DND-41 (cell line): ENCODE measurements at regions not wholly inside any gene's neighbourhood (a gene's known extent, or its start where the extent isn't known, plus 50 kb on each side); places are given as distances from the start of the nearest gene placed in this dataset.

Experiments used
- ATAC-seq: fragments of 200-7000 bp; cut with Tn5 transposase; 3 replicates; pipeline ENCODE4 v1.9.1; 2021; ENCODE audit warnings: low read depth; ENCODE audit not compliant: insufficient read depth
- DNase-seq: peaks from one replicate; pipeline ENCODE4 v3.0.0-alpha.2; 2020
- H2AFZ ChIP-seq: 2 replicates; pipeline ENCODE4 v1.6.0; 2012; ENCODE audit warnings: low read depth, low read length
- H3K27ac ChIP-seq: 2 replicates; pipeline ENCODE4 v1.5.1; 2012; ENCODE audit warnings: low read length, inconsistent platforms
- H3K27me3 ChIP-seq: fragments of 200-600 bp; sonication (generic); 2 replicates; pipeline ENCODE4 v1.6.0; 2012; ENCODE audit warnings: low read length, mild to moderate bottlenecking, inconsistent platforms; ENCODE audit not compliant: insufficient read depth, poor library complexity
- H3K36me3 ChIP-seq: 2 replicates; pipeline ENCODE4 v1.5.1; 2012; ENCODE audit warnings: low read length, inconsistent platforms; ENCODE audit not compliant: insufficient read depth
- H3K4me1 ChIP-seq: 2 replicates; pipeline ENCODE4 v1.5.1; 2012; ENCODE audit warnings: mild to moderate bottlenecking, low read length; ENCODE audit not compliant: insufficient read depth
- H3K4me2 ChIP-seq: 2 replicates; pipeline ENCODE4 v1.6.0; 2012; ENCODE audit warnings: mild to moderate bottlenecking, moderate library complexity, low read length, inconsistent platforms; ENCODE audit not compliant: insufficient read depth
- H3K4me3 ChIP-seq, 2 experiments: fragments of 200-600 bp in 1 of 2; shearing (Covaris generic) in 1 of 2; 2 replicates each; pipeline ENCODE4 v1.5.1; 2012 to 2016; ENCODE audit warnings: inconsistent platforms in 2 of 2, low read length in 2 of 2, mild to moderate bottlenecking in 2 of 2, low read depth in 1 of 2, moderate library complexity in 1 of 2
- H3K79me2 ChIP-seq: 2 replicates; pipeline ENCODE4 v1.6.0; 2012; ENCODE audit warnings: low read length, inconsistent platforms; ENCODE audit not compliant: insufficient read depth
- H3K9ac ChIP-seq: 2 replicates; pipeline ENCODE4 v1.6.0; 2012; ENCODE audit warnings: low read depth, mild to moderate bottlenecking, inconsistent platforms, low read length, moderate library complexity
- H3K9me3 ChIP-seq: 2 replicates; pipeline ENCODE4 v1.5.1; 2012; ENCODE audit warnings: low read length, moderate library complexity, mild to moderate bottlenecking, inconsistent platforms; ENCODE audit not compliant: insufficient read depth, severe bottlenecking
- H4K20me1 ChIP-seq: 2 replicates; pipeline ENCODE4 v1.6.0; 2012; ENCODE audit warnings: low read length; ENCODE audit not compliant: insufficient read depth
- CTCF ChIP-seq: IDR thresholded peaks from 2 replicates; pipeline ENCODE4 v1.5.1; 2012; ENCODE audit warnings: borderline replicate concordance, low read length, moderate library complexity, mild to moderate bottlenecking; ENCODE audit not compliant: poor library complexity, severe bottlenecking; ENCODE audit errors: extremely low read depth
- EZH2 ChIP-seq: IDR thresholded peaks from 3 replicates; pipeline ENCODE4 v1.6.1; 2012; ENCODE audit warnings: borderline replicate concordance, low read depth, mild to moderate bottlenecking, moderate library complexity, low read length, inconsistent platforms; ENCODE audit not compliant: severe bottlenecking

- Histone ChIP-seq H3K27me3 (no peaks in the 10 kb centered on the region), H3K27ac (no peak overlapping the region), H3K9me3 (peaks cover 8% of the 10 kb centered on the region), H3K36me3 (no peaks in the 10 kb centered on the region), H3K4me1 (no peaks in the 10 kb centered on the region), H2AFZ (no peak overlapping the region), H3K9ac (no peak overlapping the region), H4K20me1 (no peaks in the 10 kb centered on the region), H3K4me2 (no peak overlapping the region), H3K79me2 (no peaks in the 10 kb centered on the region), H3K4me3 (no peak overlapping the region)
- ATAC-seq (no peak), DNase-seq (no peak)
- no peak for TF ChIP-seq CTCF
- TF ChIP-seq EZH2 = no peak
These were observed 929.5 kb upstream of the RAG2 start for GRCh38 chr11:37527545-37527944.

GRCh38 chr11:37525336-37525735, 927.3 kb upstream of the RAG2 start:
- Histone ChIP-seq H3K4me3 (no peak overlapping the region), H3K36me3 (no peaks in the 10 kb centered on the region), H2AFZ (no peak overlapping the region), H3K79me2 (no peaks in the 10 kb centered on the region), H3K9ac (no peak overlapping the region), H3K4me2 (no peak overlapping the region), H3K27ac (no peak overlapping the region), H4K20me1 (no peaks in the 10 kb centered on the region), H3K9me3 (peaks cover 8% of the 10 kb centered on the region), H3K27me3 (no peaks in the 10 kb centered on the region), H3K4me1 (no peaks in the 10 kb centered on the region)
- no peak for DNase-seq
- TF ChIP-seq EZH2 = no peak
- no peak for TF ChIP-seq CTCF
- no peak for ATAC-seq

GRCh38 chr11:37519781-37520180, 921.7 kb upstream of the RAG2 start:
- DNase-seq (no peak), ATAC-seq (no peak)
- no peak overlapping the region for H3K4me3 ChIP-seq
- no peak overlapping the region for H3K9ac ChIP-seq
- H3K27ac ChIP-seq = no peak overlapping the region
- no peaks in the 10 kb centered on the region for H3K36me3 ChIP-seq
- no peak overlapping the region for H3K4me2 ChIP-seq
- no peaks in the 10 kb centered on the region for H3K27me3 ChIP-seq
- no peaks in the 10 kb centered on the region for H3K9me3 ChIP-seq
- H4K20me1 ChIP-seq = no peaks in the 10 kb centered on the region
- TF ChIP-seq EZH2 = no peak
- no peak for TF ChIP-seq CTCF
- no peaks in the 10 kb centered on the region for H3K4me1 ChIP-seq
- no peak overlapping the region for H2AFZ ChIP-seq
- H3K79me2 ChIP-seq = no peaks in the 10 kb centered on the region
